Astrocyte (in vitro differentiated cells and primary cell): ENCODE measurements at regions not wholly inside any gene's neighbourhood (a gene's known extent, or its start where the extent isn't known, plus 50 kb on each side); places are given as distances from the start of the nearest gene placed in this dataset.

Source experiments
- EZH2 ChIP-seq: IDR thresholded peaks from 2 replicates; pipeline ENCODE4 v1.6.1; 2012; ENCODE audit warnings: mild to moderate bottlenecking, low read length, inconsistent platforms; ENCODE audit not compliant: insufficient read depth
- TF ChIP-seq, protein P1 (sequence below): IDR thresholded peaks from 2 replicates; pipeline ENCODE4 v1.5.1; 2011; ENCODE audit warnings: low read depth, mild to moderate bottlenecking, inconsistent platforms, low read length, moderate library complexity; ENCODE audit not compliant: insufficient read depth

DNA sequence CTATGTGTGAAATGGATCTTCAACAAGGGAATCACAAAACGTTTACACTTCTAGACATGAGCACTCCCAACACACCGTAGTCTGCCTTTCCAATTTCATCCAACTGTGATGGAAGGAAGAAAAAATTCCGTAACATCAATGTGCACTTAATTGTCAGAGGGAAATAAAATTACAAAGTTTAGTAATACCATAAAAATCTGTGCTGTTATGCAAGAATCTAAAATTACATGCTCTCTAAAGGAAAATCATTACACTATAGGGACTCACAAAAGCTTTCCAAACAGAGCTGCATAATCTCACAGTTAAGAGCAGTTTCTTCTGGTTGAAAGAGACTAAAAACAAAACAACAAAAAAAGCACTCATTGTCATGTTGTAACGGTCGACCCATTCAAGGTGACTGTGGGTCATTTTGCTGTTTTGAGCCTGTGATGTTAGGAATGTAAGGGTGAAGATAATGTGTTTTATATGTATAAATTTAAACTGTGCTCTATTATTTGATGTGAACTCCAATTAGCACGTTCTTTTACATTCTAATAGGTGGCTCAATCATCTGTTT is 698.0 kb downstream of the TDRD15 start:
- TF ChIP-seq, protein P1, sequence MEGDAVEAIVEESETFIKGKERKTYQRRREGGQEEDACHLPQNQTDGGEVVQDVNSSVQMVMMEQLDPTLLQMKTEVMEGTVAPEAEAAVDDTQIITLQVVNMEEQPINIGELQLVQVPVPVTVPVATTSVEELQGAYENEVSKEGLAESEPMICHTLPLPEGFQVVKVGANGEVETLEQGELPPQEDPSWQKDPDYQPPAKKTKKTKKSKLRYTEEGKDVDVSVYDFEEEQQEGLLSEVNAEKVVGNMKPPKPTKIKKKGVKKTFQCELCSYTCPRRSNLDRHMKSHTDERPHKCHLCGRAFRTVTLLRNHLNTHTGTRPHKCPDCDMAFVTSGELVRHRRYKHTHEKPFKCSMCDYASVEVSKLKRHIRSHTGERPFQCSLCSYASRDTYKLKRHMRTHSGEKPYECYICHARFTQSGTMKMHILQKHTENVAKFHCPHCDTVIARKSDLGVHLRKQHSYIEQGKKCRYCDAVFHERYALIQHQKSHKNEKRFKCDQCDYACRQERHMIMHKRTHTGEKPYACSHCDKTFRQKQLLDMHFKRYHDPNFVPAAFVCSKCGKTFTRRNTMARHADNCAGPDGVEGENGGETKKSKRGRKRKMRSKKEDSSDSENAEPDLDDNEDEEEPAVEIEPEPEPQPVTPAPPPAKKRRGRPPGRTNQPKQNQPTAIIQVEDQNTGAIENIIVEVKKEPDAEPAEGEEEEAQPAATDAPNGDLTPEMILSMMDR = no peak
- no peak for TF ChIP-seq EZH2
